ENCODE measurements at regions not wholly inside any gene's neighbourhood (a gene's known extent, or its start where the extent isn't known, plus 50 kb on each side); places are given as distances from the start of the nearest gene placed in this dataset.

- TF ChIP-seq CTCF (IDR thresholded peaks at IDR 0.05): no peak
- no peak for TF ChIP-seq POLR2A (IDR thresholded peaks at IDR 0.05)
These were observed 140.1 kb downstream of the SS18 start for GRCh38 chr18:25950321-25950720.

All from uterus (tissue), 2 donors.